HEK293 (cell line): ENCODE measurements at regions not wholly inside any gene's neighbourhood (a gene's known extent, or its start where the extent isn't known, plus 50 kb on each side); places are given as distances from the start of the nearest gene placed in this dataset.

Experiments
- CTCF ChIA-PET: fragments of 350-600 bp; formaldehyde crosslinking; extraction: SDS; loops from one replicate; lab custom pipeline; 2021; ENCODE audit warnings: antibody characterized with exemption; lab: Yijun Ruan, JAX
- POLR2A ChIA-PET: fragments of 300-600 bp; formaldehyde crosslinking; extraction: SDS; loops from one replicate; lab custom pipeline; 2020; ENCODE audit warnings: antibody characterized with exemption, inconsistent platforms; lab: Yijun Ruan, JAX
- H3K27ac ChIP-seq: fragments of 200-500 bp; sonication (Bioruptor generic); 2 replicates; pipeline ENCODE4 v1.5.1; 2014; ENCODE audit warnings: low read depth, low read length, control low read depth, inconsistent platforms; ENCODE audit errors: extremely low read depth
- H3K36me3 ChIP-seq, 2 experiments: fragments of 200-500 bp in 1 of 2; sonication (Bioruptor generic) in 1 of 2; 1 replicate in 1 of 2; 2 replicates in 1 of 2; pipeline ENCODE4 v1.5.1; 2014 to 2017; ENCODE audit warnings: inconsistent platforms in 2 of 2, low read length in 2 of 2; ENCODE audit not compliant: control insufficient read depth in 2 of 2, insufficient read depth in 1 of 2
- H3K4me1 ChIP-seq: fragments of 200-500 bp; sonication (Bioruptor generic); 2 replicates; pipeline ENCODE4 v1.5.1; 2014; ENCODE audit warnings: mild to moderate bottlenecking, low read length, inconsistent platforms; ENCODE audit not compliant: control insufficient read depth, insufficient read depth
- H3K4me3 ChIP-seq: 2 replicates; pipeline ENCODE4 v1.5.1; 2011; ENCODE audit warnings: low read depth, mild to moderate bottlenecking, control low read depth, low read length, moderate library complexity
- H3K9me3 ChIP-seq: fragments of 200-500 bp; sonication (Bioruptor generic); 2 replicates; pipeline ENCODE4 v1.5.1; 2014; ENCODE audit warnings: low read depth, low read length, inconsistent platforms; ENCODE audit not compliant: control insufficient read depth, insufficient read depth
- HOXA7 ChIP-seq: sonication (generic); formaldehyde crosslinking; IDR thresholded peaks from 2 replicates; pipeline ENCODE4 v1.8.1; 2022; ENCODE audit warnings: missing genetic modification reagents, borderline replicate concordance
- KLF8 ChIP-seq: fragments of 450-650 bp; formaldehyde crosslinking; IDR thresholded peaks from 2 replicates; pipeline ENCODE4 v1.5.1; 2016; ENCODE audit warnings: missing biosample characterization, missing genetic modification characterization
- MEIS1 ChIP-seq: sonication (generic); formaldehyde crosslinking; IDR thresholded peaks from 2 replicates; pipeline ENCODE4 v1.8.1; 2022; ENCODE audit warnings: missing genetic modification reagents, mild to moderate bottlenecking, borderline replicate concordance
- REPIN1 ChIP-seq: fragments of 450-650 bp; formaldehyde crosslinking; IDR thresholded peaks from 2 replicates; pipeline ENCODE4 v1.5.1; 2017; ENCODE audit warnings: missing biosample characterization, missing genetic modification characterization, low read depth
- ZFP41 ChIP-seq: fragments of 450-650 bp; formaldehyde crosslinking; IDR thresholded peaks from 2 replicates; pipeline ENCODE4 v1.5.1; 2016; ENCODE audit warnings: missing biosample characterization, missing genetic modification characterization, borderline replicate concordance
- ZNF121 ChIP-seq: fragments of 450-650 bp; formaldehyde crosslinking; IDR thresholded peaks from 2 replicates; pipeline ENCODE4 v1.5.1; 2016; ENCODE audit warnings: missing biosample characterization, missing genetic modification characterization
- ZNF155 ChIP-seq: fragments of 450-650 bp; formaldehyde crosslinking; IDR thresholded peaks from 2 replicates; pipeline ENCODE4 v1.5.1; 2016; ENCODE audit warnings: missing biosample characterization, missing genetic modification characterization
- ZNF157 ChIP-seq: fragments of 450-650 bp; formaldehyde crosslinking; IDR thresholded peaks from 2 replicates; pipeline ENCODE4 v1.5.1; 2016; ENCODE audit warnings: missing biosample characterization, missing genetic modification characterization
- ZNF248 ChIP-seq: fragments of 450-650 bp; formaldehyde crosslinking; IDR thresholded peaks from 2 replicates; pipeline ENCODE4 v1.5.1; 2017; ENCODE audit warnings: missing biosample characterization, missing genetic modification characterization
- ZNF335 ChIP-seq: fragments of 450-650 bp; formaldehyde crosslinking; conservative IDR thresholded peaks from 2 replicates; pipeline ENCODE4 v1.5.1; 2016; ENCODE audit warnings: missing biosample characterization, missing genetic modification characterization
- ZNF394 ChIP-seq: fragments of 450-650 bp; formaldehyde crosslinking; IDR thresholded peaks from 2 replicates; pipeline ENCODE4 v1.5.1; 2016; ENCODE audit warnings: missing biosample characterization, missing genetic modification characterization, mild to moderate bottlenecking, moderate library complexity, borderline replicate concordance
- ZNF423 ChIP-seq: fragments of 450-650 bp; formaldehyde crosslinking; IDR thresholded peaks from 2 replicates; pipeline ENCODE4 v1.5.1; 2016; ENCODE audit warnings: missing biosample characterization, missing genetic modification characterization
- ZNF510 ChIP-seq: fragments of 450-650 bp; formaldehyde crosslinking; IDR thresholded peaks from 2 replicates; pipeline ENCODE4 v1.5.1; 2018; ENCODE audit warnings: mild to moderate bottlenecking, missing genetic modification characterization, missing biosample characterization; ENCODE audit not compliant: insufficient replicate concordance
- ZNF514 ChIP-seq: fragments of 450-650 bp; formaldehyde crosslinking; IDR thresholded peaks from 2 replicates; pipeline ENCODE4 v1.5.1; 2016; ENCODE audit warnings: missing biosample characterization, missing genetic modification characterization
- ZNF530 ChIP-seq: fragments of 450-650 bp; formaldehyde crosslinking; IDR thresholded peaks from 2 replicates; pipeline ENCODE4 v1.5.1; 2016; ENCODE audit warnings: low read depth, missing biosample characterization, missing genetic modification characterization
- ZNF701 ChIP-seq: fragments of 450-650 bp; formaldehyde crosslinking; IDR thresholded peaks from 2 replicates; pipeline ENCODE4 v1.5.1; 2016; ENCODE audit warnings: missing biosample characterization, missing genetic modification characterization
- ZNF776 ChIP-seq: fragments of 450-650 bp; formaldehyde crosslinking; IDR thresholded peaks from 2 replicates; pipeline ENCODE4 v1.5.0; 2017; ENCODE audit warnings: missing biosample characterization, missing genetic modification characterization, borderline replicate concordance
- ZXDB ChIP-seq: fragments of 450-650 bp; formaldehyde crosslinking; IDR thresholded peaks from 2 replicates; pipeline ENCODE4 v1.5.1; 2016; ENCODE audit warnings: missing biosample characterization, missing genetic modification characterization
- TF ChIP-seq, protein P1 (sequence below): fragments of 450-650 bp; formaldehyde crosslinking; IDR thresholded peaks from 2 replicates; pipeline ENCODE4 v1.5.1; 2016; ENCODE audit warnings: missing biosample characterization, missing genetic modification characterization
- TF ChIP-seq, protein P2 (sequence below): fragments of 450-650 bp; formaldehyde crosslinking; IDR thresholded peaks from 2 replicates; pipeline ENCODE4 v1.5.1; 2016; ENCODE audit warnings: missing biosample characterization, missing genetic modification characterization, borderline replicate concordance
- TF ChIP-seq, protein P3 (sequence below): fragments of 450-650 bp; formaldehyde crosslinking; IDR thresholded peaks from 2 replicates; pipeline ENCODE4 v1.5.1; 2017; ENCODE audit warnings: missing biosample characterization, missing genetic modification characterization
- TF ChIP-seq, protein P4 (sequence below): fragments of 450-650 bp; formaldehyde crosslinking; IDR thresholded peaks from 2 replicates; pipeline ENCODE4 v1.5.1; 2016; ENCODE audit warnings: missing biosample characterization, missing genetic modification characterization

DNA sequence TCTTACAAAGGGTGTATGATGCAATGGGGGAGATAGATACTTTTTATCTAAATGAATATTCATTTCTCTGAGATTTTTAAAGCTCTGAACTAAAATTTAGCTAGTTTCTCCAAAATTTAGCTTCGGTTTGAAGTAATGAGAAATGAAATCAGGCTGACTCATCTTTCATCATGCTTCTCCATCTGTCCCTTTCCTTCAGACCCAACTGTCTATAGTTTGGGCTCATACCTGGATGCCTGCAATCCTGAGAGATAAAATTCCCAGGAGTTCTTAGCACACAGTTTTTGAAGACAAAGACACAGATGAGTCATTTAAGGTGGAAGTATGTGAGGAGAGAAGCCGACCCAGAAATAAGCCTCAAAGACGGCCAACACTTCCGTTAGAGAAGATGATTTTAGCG lies 336.4 kb upstream of the CDH20 start:
- no peak overlapping the region for H3K4me3 ChIP-seq
- H3K9me3 ChIP-seq, result no peaks in the 10 kb centered on the region
- ChIA-PET CTCF (interaction anchor here (0.8 kb wide), 1 partner anchor 92 kb away, joined by 3 read pairs; no protein-coding TSS in a partner anchor), POLR2A (no interaction called here)
- H3K4me1 ChIP-seq, result no peaks in the 10 kb centered on the region
- TF ChIP-seq HOXA7, result no peak
- TF ChIP-seq ZNF157 (tag by site-specific recombination), result no peak
- H3K36me3 ChIP-seq, result no peaks in the 10 kb centered on the region
- no peak overlapping the region for H3K27ac ChIP-seq

- POLR2A ChIA-PET, result no interaction called here
- CTCF ChIA-PET, result interaction anchor here (0.6 kb wide), 1 partner anchor 10 kb away, joined by 6 read pairs; no protein-coding TSS in a partner anchor
- H3K4me1 ChIP-seq, result no peaks in the 10 kb centered on the region
- no peaks in the 10 kb centered on the region for H3K36me3 ChIP-seq
- TF ChIP-seq, protein P1, sequence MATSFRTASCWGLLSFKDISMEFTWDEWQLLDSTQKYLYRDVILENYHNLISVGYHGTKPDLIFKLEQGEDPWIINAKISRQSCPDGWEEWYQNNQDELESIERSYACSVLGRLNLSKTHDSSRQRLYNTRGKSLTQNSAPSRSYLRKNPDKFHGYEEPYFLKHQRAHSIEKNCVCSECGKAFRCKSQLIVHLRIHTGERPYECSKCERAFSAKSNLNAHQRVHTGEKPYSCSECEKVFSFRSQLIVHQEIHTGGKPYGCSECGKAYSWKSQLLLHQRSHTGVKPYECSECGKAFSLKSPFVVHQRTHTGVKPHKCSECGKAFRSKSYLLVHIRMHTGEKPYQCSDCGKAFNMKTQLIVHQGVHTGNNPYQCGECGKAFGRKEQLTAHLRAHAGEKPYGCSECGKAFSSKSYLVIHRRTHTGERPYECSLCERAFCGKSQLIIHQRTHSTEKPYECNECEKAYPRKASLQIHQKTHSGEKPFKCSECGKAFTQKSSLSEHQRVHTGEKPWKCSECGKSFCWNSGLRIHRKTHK, result no peak
- TF ChIP-seq, protein P2, sequence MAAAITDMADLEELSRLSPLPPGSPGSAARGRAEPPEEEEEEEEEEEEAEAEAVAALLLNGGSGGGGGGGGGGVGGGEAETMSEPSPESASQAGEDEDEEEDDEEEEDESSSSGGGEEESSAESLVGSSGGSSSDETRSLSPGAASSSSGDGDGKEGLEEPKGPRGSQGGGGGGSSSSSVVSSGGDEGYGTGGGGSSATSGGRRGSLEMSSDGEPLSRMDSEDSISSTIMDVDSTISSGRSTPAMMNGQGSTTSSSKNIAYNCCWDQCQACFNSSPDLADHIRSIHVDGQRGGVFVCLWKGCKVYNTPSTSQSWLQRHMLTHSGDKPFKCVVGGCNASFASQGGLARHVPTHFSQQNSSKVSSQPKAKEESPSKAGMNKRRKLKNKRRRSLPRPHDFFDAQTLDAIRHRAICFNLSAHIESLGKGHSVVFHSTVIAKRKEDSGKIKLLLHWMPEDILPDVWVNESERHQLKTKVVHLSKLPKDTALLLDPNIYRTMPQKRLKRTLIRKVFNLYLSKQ, result no peak
- no peak for TF ChIP-seq ZNF155 (tag by site-specific recombination)
- no peak for TF ChIP-seq REPIN1
- TF ChIP-seq, protein P3, sequence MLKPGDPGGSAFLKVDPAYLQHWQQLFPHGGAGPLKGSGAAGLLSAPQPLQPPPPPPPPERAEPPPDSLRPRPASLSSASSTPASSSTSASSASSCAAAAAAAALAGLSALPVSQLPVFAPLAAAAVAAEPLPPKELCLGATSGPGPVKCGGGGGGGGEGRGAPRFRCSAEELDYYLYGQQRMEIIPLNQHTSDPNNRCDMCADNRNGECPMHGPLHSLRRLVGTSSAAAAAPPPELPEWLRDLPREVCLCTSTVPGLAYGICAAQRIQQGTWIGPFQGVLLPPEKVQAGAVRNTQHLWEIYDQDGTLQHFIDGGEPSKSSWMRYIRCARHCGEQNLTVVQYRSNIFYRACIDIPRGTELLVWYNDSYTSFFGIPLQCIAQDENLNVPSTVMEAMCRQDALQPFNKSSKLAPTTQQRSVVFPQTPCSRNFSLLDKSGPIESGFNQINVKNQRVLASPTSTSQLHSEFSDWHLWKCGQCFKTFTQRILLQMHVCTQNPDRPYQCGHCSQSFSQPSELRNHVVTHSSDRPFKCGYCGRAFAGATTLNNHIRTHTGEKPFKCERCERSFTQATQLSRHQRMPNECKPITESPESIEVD (tag by site-specific recombination), result no peak
- no peak for TF ChIP-seq ZFP41
- TF ChIP-seq KLF8 (tag by site-specific recombination), result no peak
- no peak for TF ChIP-seq ZNF335 (tag by site-specific recombination)
- TF ChIP-seq ZNF394, result no peak
- TF ChIP-seq ZNF514 (tag by site-specific recombination), result no peak
- TF ChIP-seq MEIS1, result no peak
- no peak for TF ChIP-seq ZNF121 (tag by site-specific recombination)
- TF ChIP-seq ZNF776 (tag by site-specific recombination), result no peak
- TF ChIP-seq ZNF423, result no peak
- no peak for TF ChIP-seq ZXDB (tag by site-specific recombination)
- no peak for TF ChIP-seq ZNF701 (tag by site-specific recombination)
- TF ChIP-seq ZNF248 (tag by site-specific recombination), result no peak
- TF ChIP-seq ZNF510 (tag by site-specific recombination), result no peak
- TF ChIP-seq, protein P4, sequence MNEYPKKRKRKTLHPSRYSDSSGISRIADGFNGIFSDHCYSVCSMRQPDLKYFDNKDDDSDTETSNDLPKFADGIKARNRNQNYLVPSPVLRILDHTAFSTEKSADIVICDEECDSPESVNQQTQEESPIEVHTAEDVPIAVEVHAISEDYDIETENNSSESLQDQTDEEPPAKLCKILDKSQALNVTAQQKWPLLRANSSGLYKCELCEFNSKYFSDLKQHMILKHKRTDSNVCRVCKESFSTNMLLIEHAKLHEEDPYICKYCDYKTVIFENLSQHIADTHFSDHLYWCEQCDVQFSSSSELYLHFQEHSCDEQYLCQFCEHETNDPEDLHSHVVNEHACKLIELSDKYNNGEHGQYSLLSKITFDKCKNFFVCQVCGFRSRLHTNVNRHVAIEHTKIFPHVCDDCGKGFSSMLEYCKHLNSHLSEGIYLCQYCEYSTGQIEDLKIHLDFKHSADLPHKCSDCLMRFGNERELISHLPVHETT, result no peak
- TF ChIP-seq ZNF530, result no peak
- no peak overlapping the region for H3K4me3 ChIP-seq
- no peaks in the 10 kb centered on the region for H3K9me3 ChIP-seq
- no peak overlapping the region for H3K27ac ChIP-seq
Measured at GRCh38 chr18:61001138-61001537, 332.1 kb upstream of the CDH20 start.
